ENCODE measurements at regions not wholly inside any gene's neighbourhood (a gene's known extent, or its start where the extent isn't known, plus 50 kb on each side); places are given as distances from the start of the nearest gene placed in this dataset.

- intact Hi-C loops (cut with DNase I), result no loop called here
- H3K27me3 ChIP-seq, result no peaks in the 10 kb centered on the region
- WGBS, 3 donors, result 82 to 85% (median 83%) methylated on average over 11 of the region's 11 CpGs
- no peak overlapping the region for H3K4me3 ChIP-seq
- H3K9me3 ChIP-seq, result no peaks in the 10 kb centered on the region
- no peak for TF ChIP-seq CTCF (IDR thresholded peaks at IDR 0.05)
- TF ChIP-seq EP300 (IDR thresholded peaks at IDR 0.05), result no peak
- no peak for TF ChIP-seq POLR2A (IDR thresholded peaks at IDR 0.05)
- no peaks in the 10 kb centered on the region for H3K36me3 ChIP-seq
- peaks cover 3% of the 10 kb centered on the region for H3K4me1 ChIP-seq (ENCODE audit: insufficient read depth)
- DNase-seq, result no peak
- no peak overlapping the region for H3K27ac ChIP-seq
Observed at GRCh38 chr15:70427167-70428120, 329.7 kb upstream of the TLE3 start.

- DNase-seq, result no peak
- TF ChIP-seq POLR2A (IDR thresholded peaks at IDR 0.05), result no peak
- TF ChIP-seq EP300 (IDR thresholded peaks at IDR 0.05), result no peak
- no peak for TF ChIP-seq CTCF (IDR thresholded peaks at IDR 0.05)
- Histone ChIP-seq H3K4me3 (no peak overlapping the region), H3K9me3 (no peaks in the 10 kb centered on the region), H3K4me1 (ENCODE audit: insufficient read depth) (peaks cover 3% of the 10 kb centered on the region), H3K27ac (no peak overlapping the region), H3K27me3 (no peaks in the 10 kb centered on the region), H3K36me3 (no peaks in the 10 kb centered on the region)
- WGBS, 3 donors, result 81 to 90% (median 88%) methylated on average over 17 of the region's 17 CpGs
- intact Hi-C loops (cut with DNase I), result no loop called here
Observed at GRCh38 chr15:70426096-70426821, 328.5 kb upstream of the TLE3 start.

- TF ChIP-seq CTCF (IDR thresholded peaks at IDR 0.05) (no peak), EP300 (IDR thresholded peaks at IDR 0.05) (no peak), POLR2A (IDR thresholded peaks at IDR 0.05) (no peak)
- Histone ChIP-seq H3K36me3 (no peaks in the 10 kb centered on the region), H3K4me1 (ENCODE audit: insufficient read depth) (peaks cover 3% of the 10 kb centered on the region), H3K27ac (no peak overlapping the region), H3K27me3 (no peaks in the 10 kb centered on the region), H3K4me3 (no peak overlapping the region), H3K9me3 (no peaks in the 10 kb centered on the region)
- intact Hi-C loops (cut with DNase I), result no loop called here
- 48 to 65% (median 62%) methylated on average over 4 of the region's 4 CpGs for WGBS, 3 donors
- no peak for DNase-seq
Observed at GRCh38 chr15:70424937-70425411, 327.3 kb upstream of the TLE3 start.

- intact Hi-C loops (cut with DNase I), result no loop called here
- DNase-seq, result no peak
- 82 to 86% (median 84%) methylated on average over 2 of the region's 2 CpGs for WGBS, 3 donors
- Histone ChIP-seq H3K36me3 (no peaks in the 10 kb centered on the region), H3K4me1 (ENCODE audit: insufficient read depth) (peaks cover 3% of the 10 kb centered on the region), H3K27me3 (no peaks in the 10 kb centered on the region), H3K27ac (no peak overlapping the region), H3K9me3 (no peaks in the 10 kb centered on the region), H3K4me3 (no peak overlapping the region)
- TF ChIP-seq CTCF (IDR thresholded peaks at IDR 0.05) (no peak), POLR2A (IDR thresholded peaks at IDR 0.05) (no peak), EP300 (IDR thresholded peaks at IDR 0.05) (no peak)
Observed at GRCh38 chr15:70423267-70423666, 325.6 kb upstream of the TLE3 start.
